H1 (cell line): ENCODE measurements at regions not wholly inside any gene's neighbourhood (a gene's known extent, or its start where the extent isn't known, plus 50 kb on each side); places are given as distances from the start of the nearest gene placed in this dataset.

Experiments used
- CTCF ChIA-PET: fragments of 300-600 bp; sonication (Branson Sonifier 250); formaldehyde crosslinking; loops from one replicate; lab custom pipeline; 2021; ENCODE audit not compliant: partially characterized antibody; lab: Charles Lee
- POLR2A ChIA-PET: fragments of 300-600 bp; sonication (Branson Sonifier 250); formaldehyde crosslinking; loops from one replicate; lab custom pipeline; 2021; ENCODE audit warnings: inconsistent platforms; ENCODE audit not compliant: partially characterized antibody; lab: Charles Lee
- DNase-seq, 2 experiments: peaks; one replicate each; pipeline versions ENCODE4 v3.0.0 to v3.0.0-alpha.2; 2010 to 2022; ENCODE audit warnings: low spot score in 2 of 2, low read depth in 1 of 2, mixed read lengths in 1 of 2
- FAIRE-seq: peaks from 2 replicates; lab custom pipeline; 2011; peaks lifted over from hg19 to GRCh38; lab: Jason Lieb, UNC
- H2AFZ ChIP-seq: 2 replicates; pipeline ENCODE4 v1.8.1; 2012; ENCODE audit warnings: low read length, inconsistent platforms
- H2AK5ac ChIP-seq: 2 replicates; pipeline ENCODE4 v1.6.1; 2013; ENCODE audit warnings: low read depth, low read length
- H2BK120ac ChIP-seq: replicated peaks from 2 replicates; pipeline ENCODE3; 2013; ENCODE audit warnings: low read depth, low read length, inconsistent platforms
- H2BK12ac ChIP-seq: 2 replicates; pipeline ENCODE4 v1.6.1; 2013; ENCODE audit warnings: low read depth, low read length
- H2BK15ac ChIP-seq: 2 replicates; pipeline ENCODE4 v1.6.1; 2013; ENCODE audit warnings: low read length
- H2BK20ac ChIP-seq: 2 replicates; pipeline ENCODE4 v1.6.1; 2013; ENCODE audit warnings: low read length
- H2BK5ac ChIP-seq: 2 replicates; pipeline ENCODE4 v1.6.1; 2013; ENCODE audit warnings: low read depth, low read length
- H3K14ac ChIP-seq: 2 replicates; pipeline ENCODE4 v1.6.1; 2013; ENCODE audit warnings: inconsistent platforms; ENCODE audit not compliant: insufficient read length
- H3K18ac ChIP-seq: 2 replicates; pipeline ENCODE4 v1.6.1; 2013; ENCODE audit warnings: low read length; ENCODE audit errors: extremely low read depth
- H3K23ac ChIP-seq: 2 replicates; pipeline ENCODE4 v1.6.1; 2013; ENCODE audit warnings: inconsistent platforms; ENCODE audit not compliant: insufficient read length
- H3K23me2 ChIP-seq: 2 replicates; pipeline ENCODE4 v1.6.1; 2013; ENCODE audit warnings: low read depth, low read length
- H3K27ac ChIP-seq: 2 replicates; pipeline ENCODE4 v1.6.1; 2011; ENCODE audit warnings: low read depth, low read length, inconsistent platforms
- H3K27me3 ChIP-seq, 4 experiments: replicated peaks in 1 of 4; 1 replicate in 1 of 4; 2 replicates in 3 of 4; pipeline versions ENCODE4 v1.6.1 to v1.8.1; 2011 to 2013; ENCODE audit warnings: low read length in 3 of 4, mild to moderate bottlenecking in 3 of 4, inconsistent platforms in 2 of 4, mixed read lengths in 2 of 4, moderate library complexity in 1 of 4; ENCODE audit not compliant: control insufficient read depth in 3 of 4, insufficient read depth in 3 of 4; ENCODE audit errors: extremely low read depth in 1 of 4
- H3K36me3 ChIP-seq, 4 experiments: 2 replicates each; pipeline versions ENCODE4 v1.6.1 to v1.8.1; 2011 to 2013; ENCODE audit warnings: mild to moderate bottlenecking in 4 of 4, low read length in 3 of 4, moderate library complexity in 2 of 4, control low read depth in 1 of 4, inconsistent platforms in 1 of 4; ENCODE audit not compliant: insufficient read depth in 4 of 4, control insufficient read depth in 2 of 4
- H3K4ac ChIP-seq: replicated peaks from 2 replicates; pipeline ENCODE3; 2013; ENCODE audit warnings: low read length, low read depth, mixed read lengths, inconsistent platforms; ENCODE audit not compliant: insufficient read length
- H3K4me1 ChIP-seq, 4 experiments: replicated peaks in 1 of 4; 1 replicate in 1 of 4; 2 replicates in 3 of 4; pipeline versions ENCODE4 v1.6.1 to v1.8.1; 2011 to 2013; ENCODE audit warnings: low read length in 3 of 4, inconsistent platforms in 2 of 4, mixed read lengths in 1 of 4; ENCODE audit not compliant: insufficient read depth in 4 of 4, control insufficient read depth in 3 of 4
- H3K4me2 ChIP-seq, 2 experiments: 2 replicates each; pipeline versions ENCODE4 v1.6.1 to v1.8.1; 2011 to 2013; ENCODE audit warnings: low read depth in 2 of 2, low read length in 2 of 2, control low read depth in 1 of 2, inconsistent platforms in 1 of 2, mild to moderate bottlenecking in 1 of 2; ENCODE audit not compliant: insufficient read depth in 1 of 2
- H3K4me3 ChIP-seq, 4 experiments: fragments of 200-600, 300-600 bp in 1 of 4; sonication (generic), shearing (Covaris generic), sonication (Bioruptor Twin) in 1 of 4; 2 replicates each; pipeline versions ENCODE4 v1.5.1 to v1.8.1; 2011 to 2016; ENCODE audit warnings: low read length in 4 of 4, low read depth in 3 of 4, control low read depth in 2 of 4, inconsistent platforms in 2 of 4, mild to moderate bottlenecking in 2 of 4, mixed read lengths in 1 of 4, moderate library complexity in 1 of 4; ENCODE audit not compliant: insufficient read depth in 2 of 4; ENCODE audit errors: extremely low read depth in 1 of 4
- H3K56ac ChIP-seq: replicated peaks from 2 replicates; pipeline ENCODE3; 2013; ENCODE audit warnings: low read depth, mild to moderate bottlenecking, mixed read lengths, low read length, inconsistent platforms; ENCODE audit not compliant: insufficient read length
- H3K79me1 ChIP-seq: 2 replicates; pipeline ENCODE4 v1.6.1; 2013; ENCODE audit warnings: low read depth, low read length, control low read depth
- H3K79me2 ChIP-seq, 2 experiments: 2 replicates each; pipeline versions ENCODE4 v1.6.1 to v1.8.1; 2012 to 2013; ENCODE audit warnings: low read length in 2 of 2, mild to moderate bottlenecking in 2 of 2, inconsistent platforms in 1 of 2; ENCODE audit not compliant: insufficient read depth in 2 of 2, control insufficient read depth in 1 of 2
- H3K9ac ChIP-seq, 4 experiments: replicated peaks in 1 of 4; 1 replicate in 1 of 4; 2 replicates in 3 of 4; pipeline versions ENCODE4 v1.6.1 to v1.8.1; 2011 to 2013; ENCODE audit warnings: low read depth in 3 of 4, low read length in 3 of 4, control low read depth in 2 of 4, mild to moderate bottlenecking in 2 of 4, moderate library complexity in 2 of 4, inconsistent platforms in 1 of 4; ENCODE audit errors: extremely low read depth in 1 of 4
- H3K9me3 ChIP-seq, 2 experiments: 2 replicates each; pipeline versions ENCODE4 v1.6.1 to v1.8.1; 2012 to 2013; ENCODE audit warnings: mild to moderate bottlenecking in 2 of 2, moderate library complexity in 2 of 2, control low read depth in 1 of 2, inconsistent platforms in 1 of 2, low read depth in 1 of 2, low read length in 1 of 2, mixed read lengths in 1 of 2; ENCODE audit not compliant: insufficient read depth in 2 of 2
- H4K20me1 ChIP-seq, 2 experiments: replicated peaks in 1 of 2; 2 replicates each; pipeline versions ENCODE3 to v1.8.1; 2011 to 2013; ENCODE audit warnings: inconsistent platforms in 2 of 2, low read length in 2 of 2, mild to moderate bottlenecking in 1 of 2; ENCODE audit not compliant: insufficient read depth in 2 of 2, control insufficient read depth in 1 of 2
- H4K5ac ChIP-seq: 2 replicates; pipeline ENCODE4 v1.6.1; 2013; ENCODE audit warnings: low read length, low read depth, mixed read lengths, inconsistent platforms; ENCODE audit not compliant: insufficient read length
- H4K8ac ChIP-seq: 2 replicates; pipeline ENCODE4 v1.8.0; 2013; ENCODE audit warnings: mild to moderate bottlenecking, moderate library complexity, low read length, inconsistent platforms; ENCODE audit not compliant: insufficient read depth; ENCODE audit errors: extremely low read depth
- H4K91ac ChIP-seq: replicated peaks from 2 replicates; pipeline ENCODE3; 2013; ENCODE audit warnings: low read length, mixed read lengths, inconsistent platforms; ENCODE audit not compliant: insufficient read length
- FOSL1 ChIP-seq: IDR thresholded peaks from 2 replicates; pipeline ENCODE4 v1.6.1; 2011; ENCODE audit warnings: mild to moderate bottlenecking, low read depth, low read length, moderate library complexity; ENCODE audit not compliant: insufficient read depth
- HDAC2 ChIP-seq, 2 experiments: fragments of 300-600 bp in 1 of 2; sonication (generic) in 1 of 2; IDR thresholded peaks; 2 replicates each; pipeline ENCODE4 v1.6.1; 2011 to 2012; ENCODE audit warnings: low read depth in 2 of 2, low read length in 2 of 2, mild to moderate bottlenecking in 2 of 2, moderate library complexity in 2 of 2, borderline replicate concordance in 1 of 2, inconsistent platforms in 1 of 2
- HDAC6 ChIP-seq: IDR thresholded peaks from one replicate; pipeline ENCODE4 v1.7.1; 2012; ENCODE audit warnings: low read depth, mild to moderate bottlenecking, inconsistent platforms, low read length, moderate library complexity
- JUN ChIP-seq: IDR thresholded peaks from 2 replicates; pipeline ENCODE4 v1.6.1; 2011; ENCODE audit warnings: low read depth, mild to moderate bottlenecking, improper control_type of control experiment, low read length
- SP1 ChIP-seq: IDR thresholded peaks from 2 replicates; pipeline ENCODE4 v1.6.1; 2011; ENCODE audit warnings: low read depth, low read length
- SP2 ChIP-seq: IDR thresholded peaks from 2 replicates; pipeline ENCODE4 v1.6.1; 2012; ENCODE audit warnings: mild to moderate bottlenecking, low read length, inconsistent platforms
- WGBS, 2 experiments: shearing (Covaris generic) in 1 of 2; methylation state at CpG; one replicate each; pipeline versions ENCODE4 v1.1.6 to v1.1.7; 2013 to 2015; ENCODE audit warnings: low lambda C conversion rate in 2 of 2, mixed read lengths in 2 of 2, inconsistent platforms in 1 of 2, low coverage in 1 of 2, missing lambda C conversion rate in 1 of 2; ENCODE audit not compliant: insufficient replicate concordance in 2 of 2, insufficient coverage in 1 of 2, insufficient read length in 1 of 2; ENCODE audit errors: extremely low coverage in 1 of 2, missing lambda C conversion rate in 1 of 2; 5-methylcytosine and 5-hydroxymethylcytosine counted together

- H3K9me3 ChIP-seq = 0 out of 4 replicates have a peak, but pooled peaks cover 0 to 2% of the 10 kb centered on the region in 2 experiments
- no peak overlapping the region for H3K56ac ChIP-seq
- no peak for DNase-seq
- H2BK5ac ChIP-seq = no peak overlapping the region
- no peaks in the 10 kb centered on the region for H3K23me2 ChIP-seq
- H2AK5ac ChIP-seq = no peak overlapping the region
- H4K20me1 ChIP-seq = no peaks in the 10 kb centered on the region
- H3K9ac ChIP-seq = no peak overlapping the region
- H3K79me1 ChIP-seq = no peaks in the 10 kb centered on the region
- H3K79me2 ChIP-seq = no peaks in the 10 kb centered on the region
- no peak overlapping the region for H4K91ac ChIP-seq
- no peaks in the 10 kb centered on the region for H3K4me1 ChIP-seq
- H3K4ac ChIP-seq = no peak overlapping the region
- H3K14ac ChIP-seq = no peak overlapping the region
- H2BK20ac ChIP-seq = no peak overlapping the region
- TF ChIP-seq FOSL1 (no peak), SP1 (no peak), SP2 (no peak), JUN (no peak), HDAC2 (IDR thresholded peaks at IDR 0.05; ENCODE audit: borderline replicate concordance in 1 of 2, low read depth in 2 of 2, low read length in 2 of 2) (no peak), HDAC6 (no peak)
- 85% methylated on average over 4 of the region's 4 CpGs; no CpG with 5 or more reads in 1 of the 2 experiments for WGBS, 2 experiments
- H3K23ac ChIP-seq = no peak overlapping the region
- no peak overlapping the region for H4K5ac ChIP-seq
- H2BK120ac ChIP-seq = no peak overlapping the region
- no peaks in the 10 kb centered on the region for H3K36me3 ChIP-seq
- CTCF ChIA-PET = interaction anchor here (1.0 kb wide), 1 partner anchor 217 kb away, joined by 3 read pairs; no protein-coding TSS in a partner anchor
- H3K18ac ChIP-seq = no peak overlapping the region
- no peak overlapping the region for H2BK15ac ChIP-seq
- no peaks in the 10 kb centered on the region for H3K27me3 ChIP-seq
- H2AFZ ChIP-seq = no peak overlapping the region
- FAIRE-seq = no peak
- H3K4me2 ChIP-seq = no peak overlapping the region
- no peak overlapping the region for H3K4me3 ChIP-seq
- H2BK12ac ChIP-seq = no peak overlapping the region
- H4K8ac ChIP-seq = no peak overlapping the region
- H3K27ac ChIP-seq = no peak overlapping the region
- POLR2A ChIA-PET = no interaction called here
These were observed 396.8 kb downstream of the NPIPA8 start for GRCh38 chr16:17939723-17940122.
